GM18951 (cell line): ENCODE measurements at regions not wholly inside any gene's neighbourhood (a gene's known extent, or its start where the extent isn't known, plus 50 kb on each side); places are given as distances from the start of the nearest gene placed in this dataset.

ENCODE experiments used
- POLR2A ChIP-seq: IDR thresholded peaks from 4 replicates; pipeline ENCODE4 v1.6.1; 2011; ENCODE audit warnings: mild to moderate bottlenecking; ENCODE audit not compliant: insufficient read length, insufficient read depth; ENCODE audit errors: extremely low read depth
- in situ Hi-C: fragments of 300-500 bp; cut with MboI; formaldehyde crosslinking; loops from one replicate; pipeline ENCODE4 v1.12.0; 2022; ENCODE audit warnings: low sequenced_read_pairs, mixed read lengths, inconsistent platforms; ENCODE audit not compliant: unreplicated experiment

DNA sequence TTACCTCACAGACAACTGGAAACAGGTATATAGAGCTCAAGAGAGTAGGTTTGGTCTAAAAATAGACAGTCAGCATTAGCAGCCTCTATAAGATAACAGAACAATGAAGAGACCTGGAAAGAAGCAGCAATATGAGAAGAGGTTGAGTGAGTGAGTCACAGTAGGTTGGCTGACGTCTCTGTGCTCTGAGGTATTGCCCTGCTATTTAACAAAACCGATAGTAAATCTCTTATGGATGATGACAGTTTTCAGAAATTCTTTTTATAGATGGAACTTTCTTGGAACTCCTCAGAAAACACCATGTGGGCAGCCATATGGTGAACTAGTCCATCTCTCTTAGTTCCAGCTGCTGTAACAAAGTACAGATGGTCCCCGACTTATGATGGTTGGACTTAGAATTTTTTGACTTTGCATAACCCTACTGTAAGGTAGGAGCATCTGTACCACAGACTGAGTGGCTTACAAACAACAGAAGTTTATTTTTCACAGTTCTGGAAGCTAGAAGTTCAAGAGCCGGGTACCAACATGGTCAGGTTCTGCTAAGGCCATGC, 123.5 kb downstream of the MBD2 start:
- no peak for TF ChIP-seq POLR2A
- in situ Hi-C loops, result loop anchor here (25.0 kb wide), 2 partner anchors 414 to 539 kb away; no protein-coding TSS in a partner anchor

DNA sequence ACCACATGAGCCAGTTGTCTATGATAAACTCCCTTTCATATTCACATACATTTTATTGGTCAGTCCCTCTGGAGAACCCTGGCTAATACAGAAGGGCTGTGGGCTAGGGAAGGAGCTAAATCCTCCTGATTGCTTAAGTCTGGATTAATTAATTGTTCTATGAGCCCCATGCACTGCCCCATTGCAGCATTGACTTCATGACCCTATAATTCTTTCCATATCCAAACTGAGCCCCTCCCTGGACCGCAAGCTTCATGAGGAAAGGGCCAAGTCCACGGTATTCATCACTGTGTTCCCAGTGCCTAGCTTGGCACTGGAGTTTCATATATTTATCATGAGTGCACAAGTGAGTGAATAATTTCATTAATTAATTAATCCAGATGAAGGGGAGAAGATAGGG, 124.0 kb downstream of the MBD2 start:
- TF ChIP-seq POLR2A, result no peak
- in situ Hi-C loops, result loop anchor here (25.0 kb wide), 2 partner anchors 413 to 538 kb away; no protein-coding TSS in a partner anchor

- in situ Hi-C loops, result no loop called here
These were observed 130.0 kb downstream of the MBD2 start for GRCh38 chr18:54094474-54094873.

GRCh38 chr18:54090856-54091255, 133.6 kb downstream of the MBD2 start:
- in situ Hi-C loops, result no loop called here
- TF ChIP-seq POLR2A, result no peak

More at GRCh38 chr18:54094474-54094873, 130.0 kb downstream of the MBD2 start:
- no peak for TF ChIP-seq POLR2A

DNA sequence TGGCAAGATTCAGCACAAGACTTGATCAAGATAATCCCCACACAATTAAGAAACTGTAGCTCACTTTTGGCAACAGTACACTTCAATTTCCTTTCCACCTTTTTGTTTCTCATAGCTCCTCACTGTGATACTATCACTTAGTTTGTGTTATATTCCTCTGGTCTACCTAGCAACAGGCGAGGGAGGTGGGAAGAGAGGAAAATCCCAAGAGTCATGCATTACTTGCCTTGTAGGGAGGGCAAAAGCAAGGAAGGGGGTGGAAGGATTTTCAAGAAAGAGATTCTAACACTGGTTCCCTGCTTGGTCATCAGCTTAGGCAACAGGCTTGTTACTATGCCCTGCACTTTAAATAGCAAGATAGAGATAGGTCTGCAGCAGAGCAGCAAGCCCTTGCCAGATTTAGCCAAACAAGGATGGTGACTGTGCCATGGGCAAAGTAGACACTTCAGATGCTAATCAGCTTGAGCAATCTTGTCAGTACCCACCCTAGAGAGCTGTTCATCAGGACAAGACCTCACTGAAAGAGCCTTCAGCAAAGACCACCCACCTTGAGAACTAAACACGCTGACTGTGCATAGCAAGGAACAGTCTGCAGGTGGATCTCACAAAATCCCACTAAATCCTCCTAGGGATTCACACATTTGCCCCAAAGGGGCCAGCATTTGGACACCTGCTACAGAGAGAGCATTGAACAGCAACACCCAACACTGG, 134.6 kb downstream of the MBD2 start:
- TF ChIP-seq POLR2A, result no peak
- in situ Hi-C loops, result no loop called here

DNA sequence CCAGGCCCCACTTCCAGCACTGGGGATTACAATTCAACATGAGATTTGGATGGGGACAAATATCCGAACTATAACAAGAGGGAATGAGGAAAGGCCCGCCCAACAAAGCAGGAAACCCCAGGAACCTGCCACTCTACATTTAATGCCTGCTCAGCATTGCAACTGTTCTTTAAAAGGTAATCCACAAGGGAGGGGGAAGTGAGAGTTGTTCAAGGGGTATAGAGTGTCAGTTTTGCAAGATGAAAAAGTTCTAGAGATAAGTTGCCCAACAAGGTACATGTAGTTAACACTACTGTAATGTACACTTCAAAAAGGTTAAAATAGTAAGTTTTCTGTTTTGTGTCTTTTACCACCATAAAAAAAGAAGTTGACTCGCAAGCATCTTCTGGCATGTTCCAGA, 137.6 kb downstream of the MBD2 start:
- in situ Hi-C loops, result no loop called here
- TF ChIP-seq POLR2A, result no peak

- in situ Hi-C loops, result no loop called here
- TF ChIP-seq POLR2A, result no peak
These were observed 138.2 kb downstream of the MBD2 start for GRCh38 chr18:54086046-54086802.

- TF ChIP-seq POLR2A, result no peak
- in situ Hi-C loops, result no loop called here
These were observed 143.6 kb downstream of the MBD2 start for GRCh38 chr18:54080858-54081257.

GRCh38 chr18:54076166-54076565, 148.3 kb downstream of the MBD2 start:
- in situ Hi-C loops, result no loop called here
- TF ChIP-seq POLR2A, result no peak

DNA sequence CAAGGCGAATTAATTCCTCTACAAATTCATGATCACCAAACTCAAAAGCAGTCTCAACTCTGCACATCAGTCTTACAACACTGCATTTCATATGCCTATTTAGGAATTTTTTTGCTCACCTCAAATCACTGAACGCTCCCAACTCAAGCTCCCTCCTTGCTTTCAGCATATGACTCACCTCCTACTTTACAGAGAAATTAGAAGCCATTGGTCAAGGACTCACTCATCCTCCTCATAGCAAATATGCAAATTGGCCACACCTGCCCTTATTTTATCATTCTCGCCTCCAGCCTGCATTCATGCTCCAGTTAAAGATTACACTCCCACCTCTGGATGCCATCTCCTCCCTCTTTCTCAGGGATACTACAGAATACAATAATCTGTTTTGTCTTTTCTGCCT, 148.8 kb downstream of the MBD2 start:
- in situ Hi-C loops, result no loop called here
- TF ChIP-seq POLR2A, result no peak

GRCh38 chr18:54069729-54070128, 154.7 kb downstream of the MBD2 start:
- TF ChIP-seq POLR2A, result no peak
- in situ Hi-C loops, result no loop called here

DNA sequence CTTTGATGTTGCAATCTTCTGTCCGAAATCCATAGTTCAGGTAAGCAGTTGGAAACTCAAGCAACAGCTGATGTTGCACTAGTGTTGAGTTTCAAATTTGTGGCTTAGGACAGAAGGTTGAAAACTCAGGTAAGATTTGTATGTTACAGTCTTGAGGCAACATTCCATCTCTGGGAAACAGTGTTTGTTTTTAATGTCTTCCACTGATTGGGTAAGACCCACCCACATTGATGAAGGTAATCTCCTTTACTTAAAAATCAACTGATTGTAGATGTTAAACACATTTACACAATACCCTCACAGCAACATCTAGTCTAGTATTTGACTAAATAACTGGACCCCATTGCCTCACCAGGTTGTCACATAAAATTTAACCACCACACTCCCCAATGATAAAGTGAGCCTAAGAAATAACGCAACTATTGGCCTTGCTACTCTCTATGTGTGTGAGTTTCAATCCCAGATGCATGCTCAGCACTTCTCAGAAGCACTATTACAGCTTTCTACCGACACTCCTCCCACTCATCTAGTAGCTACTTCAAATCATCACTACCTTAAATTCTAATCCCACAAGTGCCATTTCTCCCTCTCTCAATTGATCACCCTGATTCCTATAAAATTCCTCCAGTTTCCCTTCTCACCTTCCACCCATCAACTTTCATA, 164.0 kb downstream of the MBD2 start:
- TF ChIP-seq POLR2A, result no peak
- in situ Hi-C loops, result no loop called here

DNA sequence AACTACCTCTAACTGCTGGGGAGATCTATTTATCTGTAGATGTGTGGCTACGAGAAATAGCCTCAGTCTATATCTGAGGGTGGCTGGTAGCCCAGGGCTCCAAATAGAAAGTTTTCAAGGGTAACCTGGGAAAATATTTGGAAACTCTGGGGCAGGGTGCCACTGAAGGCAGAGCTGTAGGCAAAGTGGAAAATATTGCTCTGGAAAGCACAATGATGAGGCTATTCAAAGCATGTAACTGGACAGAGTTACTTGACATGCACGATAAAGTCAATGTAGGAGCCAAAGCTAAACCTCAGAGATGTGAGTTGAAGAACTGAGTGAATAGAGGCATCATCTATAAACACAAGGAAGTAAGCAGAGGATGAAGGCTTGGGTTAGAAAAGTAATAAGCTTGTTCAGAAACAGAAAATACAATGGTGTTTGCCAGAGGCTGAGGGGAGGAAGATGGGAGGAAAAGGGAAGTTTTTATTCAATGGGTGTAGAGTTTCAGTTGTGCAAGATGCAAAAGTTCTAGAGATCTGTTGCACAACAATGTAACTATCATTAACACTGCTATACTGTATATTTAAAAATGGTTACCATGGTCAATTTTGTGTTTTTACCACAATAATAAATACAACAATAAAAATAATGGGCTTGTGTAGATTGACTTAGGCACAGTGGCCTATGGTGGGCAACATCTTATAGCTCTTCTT, 171.6 kb downstream of the MBD2 start:
- in situ Hi-C loops, result no loop called here

GRCh38 chr18:54052259-54052658, 172.2 kb downstream of the MBD2 start:
- no peak for TF ChIP-seq POLR2A
- in situ Hi-C loops, result no loop called here

More for the DNA sequence above, 171.6 kb downstream of the MBD2 start:
- no peak for TF ChIP-seq POLR2A
